ENCODE measurements at regions not wholly inside any gene's neighbourhood (a gene's known extent, or its start where the extent isn't known, plus 50 kb on each side); places are given as distances from the start of the nearest gene placed in this dataset.

- TF ChIP-seq CTCF (conservative IDR thresholded peaks at IDR 0.05; ENCODE audit: low read depth, low read length) (no peak), EZH2phosphoT487 (IDR thresholded peaks at IDR 0.05; ENCODE audit: borderline replicate concordance, low read length) (no peak)
Measured at GRCh38 chr20:57793421-57793820, 83.6 kb upstream of the PMEPA1 start.
